Activated CD4-positive, alpha-beta T cell treated with anti-CD3 and anti-CD28 coated beads, Interleukin-2, Interleukin-4, amounts not matched to agents 100 ng/mL and 50 ng/mL, durations not matched to agents 16 hours and 8 hours (primary cell): ENCODE measurements at regions not wholly inside any gene's neighbourhood (a gene's known extent, or its start where the extent isn't known, plus 50 kb on each side); places are given as distances from the start of the nearest gene placed in this dataset.

ENCODE experiments used
- DNase-seq: peaks from one replicate; pipeline ENCODE4 v3.0.0-alpha.2; 2020; ENCODE audit warnings: low spot score

- DNase-seq = no peak
These were observed 210.5 kb downstream of the CTTN start for GRCh38 chr11:70608568-70609470.

- DNase-seq = no peak
These were observed 212.5 kb downstream of the CTTN start for GRCh38 chr11:70610566-70611565.

GRCh38 chr11:70611821-70612220 lies 213.5 kb downstream of the CTTN start:
- DNase-seq = no peak

- no peak for DNase-seq
These were observed 214.3 kb downstream of the CTTN start for GRCh38 chr11:70612459-70613141.

- no peak for DNase-seq
These were observed 215.8 kb downstream of the CTTN start for GRCh38 chr11:70614034-70614681.

DNA sequence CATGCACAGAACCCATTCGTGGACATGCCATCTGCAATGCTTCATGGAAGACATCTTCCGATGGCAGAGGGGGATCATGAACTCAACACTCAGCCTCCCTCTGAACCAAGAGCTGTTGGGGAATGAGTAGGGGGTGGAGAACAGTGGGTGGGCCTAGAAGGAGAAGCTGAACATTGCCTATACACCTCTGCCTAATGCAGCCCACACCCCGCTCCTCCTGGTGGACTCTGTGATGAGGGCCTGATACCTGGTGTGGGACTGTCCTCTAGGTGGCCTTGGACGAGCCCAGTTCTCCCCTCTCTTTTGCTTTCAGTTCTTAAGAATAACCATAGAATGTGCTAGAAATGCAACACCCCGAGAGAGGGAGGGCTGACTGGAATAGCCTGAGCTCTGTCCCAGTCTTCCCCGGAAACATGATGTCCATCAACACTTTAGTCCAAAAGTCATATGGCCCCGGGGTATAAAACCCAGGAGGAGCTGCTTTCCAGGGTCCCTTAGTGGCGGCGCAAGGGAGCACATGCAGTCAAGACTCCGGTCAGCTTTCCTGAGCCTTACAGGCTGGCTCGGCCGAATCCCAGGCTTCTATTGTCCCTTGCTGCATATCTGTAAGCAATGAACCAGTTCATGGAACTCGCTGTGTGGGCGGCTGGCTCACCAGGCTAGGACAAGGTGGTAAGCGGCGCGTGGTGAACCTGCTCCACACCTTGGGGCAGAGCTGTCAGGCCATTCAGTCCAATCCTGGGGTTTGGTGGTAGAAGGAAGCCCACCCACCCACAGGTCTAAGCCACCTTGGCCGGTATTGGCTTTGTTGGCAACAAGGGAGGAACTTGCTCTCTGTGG lies 216.9 kb downstream of the CTTN start:
- no peak for DNase-seq

GRCh38 chr11:70616317-70616716 lies 218.0 kb downstream of the CTTN start:
- no peak for DNase-seq

DNA sequence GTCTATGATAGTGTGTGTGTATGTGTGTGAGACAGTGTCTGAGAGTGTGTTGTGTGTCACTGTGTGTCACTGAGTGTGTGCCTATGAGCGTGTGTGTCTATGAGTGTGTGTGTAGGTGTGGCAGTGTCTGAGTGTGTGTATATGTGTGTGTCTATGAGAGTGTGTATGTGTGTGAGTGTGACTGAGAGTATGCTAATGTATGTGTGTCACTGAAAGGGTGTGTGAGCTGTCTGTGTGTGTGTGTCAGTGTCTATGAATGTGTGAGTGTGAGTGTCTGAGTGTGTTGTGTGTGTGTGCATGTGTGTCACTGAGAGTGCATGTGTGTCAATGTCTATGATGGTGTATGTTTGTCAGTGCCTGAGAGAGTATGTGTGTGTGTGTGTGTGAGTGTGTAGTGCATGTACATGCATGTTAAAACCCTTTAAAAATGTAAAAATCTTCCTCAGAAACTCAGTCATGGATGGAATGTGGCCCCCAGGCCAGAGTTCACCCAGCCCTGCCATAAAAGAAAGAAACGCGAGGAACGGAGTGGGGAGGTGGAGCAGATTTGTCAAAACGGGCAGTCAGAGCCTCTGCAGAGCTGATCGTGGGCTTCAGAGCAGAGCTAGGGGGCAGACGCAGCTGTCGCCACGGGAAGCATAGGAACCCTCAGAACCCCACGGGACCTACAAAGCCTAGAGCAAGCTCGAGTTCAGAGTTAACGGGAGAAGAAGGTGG lies 218.8 kb downstream of the CTTN start:
- DNase-seq = no peak

GRCh38 chr11:70618431-70619101 lies 220.2 kb downstream of the CTTN start:
- no peak for DNase-seq

DNA sequence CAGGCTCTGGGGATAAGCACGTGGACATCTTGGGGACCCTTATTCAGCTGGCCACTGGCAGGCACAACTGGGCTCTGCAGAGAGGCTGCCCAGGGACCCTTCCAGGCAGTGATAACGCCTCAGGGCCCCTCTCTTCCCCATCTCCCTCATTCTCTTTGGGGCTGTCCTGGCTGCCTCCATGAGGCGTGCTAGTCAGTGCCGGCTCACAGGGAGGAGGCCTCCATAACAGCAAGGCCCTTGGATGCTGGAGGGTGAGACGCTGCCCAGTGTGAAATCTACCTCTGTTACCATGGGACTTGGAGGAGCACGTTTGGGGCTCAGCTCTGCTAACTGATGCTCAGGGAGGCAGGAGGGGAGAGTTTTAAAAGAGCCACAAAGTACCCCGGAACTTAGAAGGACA lies 221.3 kb downstream of the CTTN start:
- no peak for DNase-seq

DNA sequence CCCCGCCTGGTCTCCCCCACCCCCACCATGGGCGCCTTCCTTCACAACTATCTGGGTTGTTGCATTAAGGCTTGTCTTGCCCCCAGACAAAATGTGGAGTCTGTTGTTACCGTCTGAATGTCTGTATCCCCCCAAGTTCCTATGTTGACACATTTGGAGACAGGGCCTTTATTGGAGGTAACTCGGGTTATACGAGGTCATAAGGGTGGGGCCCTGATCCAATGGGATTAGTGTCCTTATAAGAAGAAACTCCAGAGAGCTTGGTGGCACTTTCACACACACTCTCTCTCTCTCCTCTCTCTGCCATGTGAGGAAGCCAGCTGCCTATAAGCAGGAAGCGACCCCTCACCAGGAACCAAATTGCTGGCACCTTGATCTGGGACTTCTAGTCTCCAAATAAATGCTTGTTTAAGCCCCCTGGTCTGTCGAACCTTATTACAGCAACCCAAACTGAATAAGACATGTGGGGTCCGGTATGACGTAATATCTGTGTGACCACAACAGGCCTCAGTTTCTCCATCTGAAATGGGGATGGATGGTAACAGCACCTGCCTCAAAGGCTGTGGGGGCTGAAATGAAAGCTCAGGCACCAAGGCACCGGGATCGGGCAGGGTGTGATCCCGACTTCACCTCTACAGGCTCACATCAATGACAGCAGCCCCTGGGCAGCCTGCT lies 222.3 kb downstream of the CTTN start:
- no peak for DNase-seq

DNA sequence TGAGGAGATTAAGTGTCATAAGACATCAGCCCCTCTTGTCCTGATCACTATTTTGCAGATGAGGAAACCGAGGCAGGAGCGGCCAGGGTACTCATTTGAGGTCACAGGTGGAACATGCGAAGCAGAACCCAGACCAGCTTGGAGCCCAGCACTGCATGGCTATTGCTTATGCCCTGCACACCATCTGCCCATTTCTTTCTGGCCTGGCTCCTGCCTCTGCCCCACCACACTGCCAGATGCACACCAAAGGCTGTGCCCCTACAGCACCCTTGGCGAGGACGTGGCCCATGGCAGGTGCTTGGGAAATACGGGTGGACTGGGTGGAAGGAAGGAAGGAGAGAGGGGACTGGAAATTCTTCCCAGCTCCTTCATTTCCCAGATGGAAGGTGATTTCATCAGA lies 222.9 kb downstream of the CTTN start:
- DNase-seq = no peak

DNA sequence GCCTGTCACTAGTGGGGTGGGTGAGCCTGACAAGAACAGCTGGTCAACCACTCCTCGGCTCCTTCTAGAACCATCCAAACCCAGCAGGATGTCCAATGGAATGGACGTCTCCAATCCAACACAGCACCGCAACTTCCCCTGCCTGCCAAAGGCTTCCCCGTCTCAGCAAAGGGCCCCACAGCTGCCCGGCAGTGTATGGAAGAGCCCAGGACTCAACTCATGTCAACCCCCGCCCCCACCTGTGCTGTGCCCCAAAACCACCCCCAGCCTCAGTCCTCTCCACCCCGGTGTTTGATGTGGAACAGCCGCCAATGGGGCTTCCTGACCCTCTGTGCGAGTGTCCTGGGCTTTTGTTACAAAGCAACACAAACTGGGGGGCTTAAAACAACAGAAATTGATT lies 223.8 kb downstream of the CTTN start:
- DNase-seq = no peak

GRCh38 chr11:70623906-70624597 lies 225.7 kb downstream of the CTTN start:
- DNase-seq = no peak

DNA sequence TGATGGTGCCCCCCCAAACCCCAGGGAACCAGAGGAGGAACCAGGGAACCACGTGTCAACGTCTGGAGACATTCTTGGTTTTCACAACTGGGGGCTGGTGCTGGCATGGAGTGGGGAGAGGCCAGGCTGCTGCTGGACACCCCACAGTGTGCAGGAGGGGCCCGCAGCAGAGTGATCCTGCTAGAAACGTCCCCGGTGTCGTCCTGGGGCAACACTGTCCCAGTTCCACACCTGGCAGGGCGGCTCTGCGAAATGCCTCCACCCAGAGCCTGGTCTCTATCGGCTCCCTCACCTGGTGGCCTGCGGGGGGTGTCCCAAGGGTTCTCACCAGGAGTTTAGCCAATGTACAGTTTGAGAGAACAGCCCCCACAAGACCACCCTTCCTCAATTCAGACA lies 226.3 kb downstream of the CTTN start:
- DNase-seq = no peak

DNA sequence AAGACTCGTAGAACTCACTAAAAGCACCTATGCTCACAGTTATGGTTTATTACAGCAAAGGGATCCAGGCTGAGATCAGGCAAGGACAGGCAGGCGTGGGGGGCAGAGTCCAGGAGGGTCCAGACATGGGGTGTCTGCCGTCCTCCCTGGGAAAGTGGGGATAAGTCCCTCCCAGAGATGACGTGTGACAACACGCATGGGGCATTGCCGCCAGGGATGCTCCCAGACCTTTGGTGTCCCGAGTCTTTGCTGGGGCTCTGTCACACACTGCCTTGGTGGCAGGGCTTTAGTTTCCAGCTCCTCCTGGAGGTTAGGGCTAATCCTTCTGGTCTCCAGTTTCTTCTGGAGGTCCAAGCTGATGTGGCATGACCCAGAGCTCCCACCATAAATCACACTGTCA lies 226.7 kb downstream of the CTTN start:
- no peak for DNase-seq

- DNase-seq = no peak
These were observed 227.5 kb downstream of the CTTN start for GRCh38 chr11:70625582-70626518.
